NCI-H82 treated with DMSO at 0.1 percent for 48 hours (cell line): ENCODE measurements at regions not wholly inside any gene's neighbourhood (a gene's known extent, or its start where the extent isn't known, plus 50 kb on each side); places are given as distances from the start of the nearest gene placed in this dataset.
A peak's percentile ranks its signal among the peaks of the same experiment; 100 is the strongest.

Source experiments
- DNase-seq: peaks from one replicate; lab custom pipeline; 2025; ENCODE audit not compliant: unreplicated experiment; lab: John Stamatoyannopoulos, UW

DNA sequence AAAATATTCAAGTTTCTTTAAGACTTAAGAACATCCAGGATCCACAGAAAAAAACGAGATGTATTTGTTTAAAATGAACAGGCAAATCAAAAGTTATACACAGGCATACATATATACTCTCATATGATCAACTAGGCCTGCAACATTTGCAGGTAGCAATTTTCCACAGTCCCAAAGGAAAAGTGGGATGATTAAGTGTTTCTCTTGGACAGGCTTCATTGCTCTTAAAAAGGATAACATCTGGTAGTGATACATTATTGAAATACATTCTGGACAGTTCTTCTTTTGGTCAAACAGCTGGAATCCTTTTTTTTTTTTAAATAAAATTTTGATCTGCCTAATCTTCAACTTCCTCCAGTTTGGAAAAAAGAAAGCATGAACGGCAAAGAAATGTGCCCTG, 114.8 kb upstream of the TDRD3 start:
- no peak for DNase-seq

DNA sequence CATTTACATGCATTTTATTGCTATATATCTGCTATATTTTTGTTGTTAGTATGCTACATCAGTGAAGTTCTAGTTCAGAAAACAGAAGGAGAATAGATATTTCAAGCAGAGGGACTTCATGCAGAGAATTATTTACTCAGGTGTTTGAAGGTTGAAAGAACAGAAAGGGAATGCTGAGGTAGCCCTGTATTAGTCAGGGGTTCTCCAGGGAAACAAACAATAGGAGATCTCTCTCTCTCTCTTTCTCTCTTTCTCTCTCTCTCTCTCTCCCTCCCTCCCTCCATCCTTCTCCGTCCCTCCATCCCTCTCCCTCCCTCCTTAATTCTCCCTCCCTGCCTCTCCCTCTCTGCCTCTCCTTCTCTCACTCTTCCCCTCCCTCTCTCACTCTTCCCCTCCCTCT, 114.3 kb upstream of the TDRD3 start:
- no peak for DNase-seq

DNA sequence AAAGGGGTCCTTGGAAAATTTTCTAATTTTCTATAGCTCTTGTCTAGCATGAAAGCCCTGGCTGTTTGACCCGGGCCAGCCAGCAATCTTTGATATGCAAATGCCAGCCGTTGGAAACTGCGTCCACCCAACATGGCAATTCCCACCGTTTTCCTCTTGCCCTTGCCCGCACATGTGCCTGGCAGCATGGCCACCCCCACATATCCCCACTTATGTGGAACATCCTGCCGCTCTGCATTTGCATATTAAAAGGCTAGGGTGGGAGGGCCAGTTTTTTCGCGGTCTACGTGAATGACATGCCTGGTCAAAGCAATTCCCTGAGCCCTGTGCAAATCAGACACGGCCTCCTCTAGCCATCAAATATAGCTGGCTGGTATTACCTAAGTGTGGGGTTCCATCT, 110.3 kb upstream of the TDRD3 start:
- DNase-seq, result no peak

DNA sequence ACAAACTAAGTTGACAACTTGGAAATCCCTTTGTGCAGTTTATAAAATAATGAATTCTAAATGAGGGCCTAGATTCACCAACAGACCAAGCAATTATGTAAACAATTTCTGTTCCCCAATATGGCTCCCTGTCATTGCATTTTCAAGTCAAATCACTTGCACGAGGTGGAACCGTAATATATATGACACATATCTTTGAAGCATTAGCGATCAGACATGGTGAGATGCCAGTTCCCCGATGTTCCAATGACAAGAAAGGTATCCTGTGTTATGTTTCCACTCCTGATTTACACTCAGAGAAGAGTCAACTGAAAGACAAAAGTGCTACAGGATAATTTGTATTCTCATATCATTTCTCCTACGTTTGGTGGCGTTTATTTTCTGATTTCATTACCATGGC, 108.5 kb upstream of the TDRD3 start:
- no peak for DNase-seq

DNA sequence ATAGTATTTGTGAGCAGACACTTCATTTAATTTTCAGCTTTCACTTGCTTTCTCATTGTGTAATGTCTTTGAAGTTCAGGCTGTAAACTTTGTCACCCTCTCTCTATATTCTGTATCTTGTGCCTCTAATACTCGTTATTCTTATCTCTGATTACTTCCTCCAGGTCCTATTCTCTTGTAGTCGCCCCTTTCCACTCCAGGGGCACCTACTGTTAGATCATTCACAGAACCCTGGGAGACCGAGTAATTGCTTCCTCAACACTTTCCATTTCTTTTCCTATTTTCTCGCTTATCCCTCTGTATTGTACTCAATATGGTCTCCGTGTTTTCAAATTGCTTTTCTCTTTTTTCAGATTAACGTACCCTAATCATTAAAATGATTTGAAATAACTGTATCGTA, 93.9 kb upstream of the TDRD3 start:
- DNase-seq, result no peak

DNA sequence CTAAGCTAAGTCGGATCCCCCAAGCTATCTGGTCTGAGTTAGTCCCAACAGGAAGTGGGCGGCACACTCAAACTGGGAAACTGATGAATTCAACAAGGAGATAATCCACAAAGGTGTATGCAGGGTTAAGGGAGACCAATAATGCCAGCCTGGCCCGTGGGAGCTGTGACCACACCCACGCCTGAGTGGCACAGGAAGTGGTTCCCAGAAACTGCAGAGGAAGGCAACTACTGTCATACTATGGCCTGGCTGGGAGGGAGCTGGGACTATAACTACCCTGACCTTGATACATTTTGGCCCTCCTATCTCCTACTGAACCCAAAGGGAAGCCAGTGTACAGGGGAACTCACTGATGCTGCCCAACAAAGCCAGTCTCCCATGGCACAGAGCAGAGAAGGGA, 85.5 kb upstream of the TDRD3 start:
- DNase-seq, result no peak

DNA sequence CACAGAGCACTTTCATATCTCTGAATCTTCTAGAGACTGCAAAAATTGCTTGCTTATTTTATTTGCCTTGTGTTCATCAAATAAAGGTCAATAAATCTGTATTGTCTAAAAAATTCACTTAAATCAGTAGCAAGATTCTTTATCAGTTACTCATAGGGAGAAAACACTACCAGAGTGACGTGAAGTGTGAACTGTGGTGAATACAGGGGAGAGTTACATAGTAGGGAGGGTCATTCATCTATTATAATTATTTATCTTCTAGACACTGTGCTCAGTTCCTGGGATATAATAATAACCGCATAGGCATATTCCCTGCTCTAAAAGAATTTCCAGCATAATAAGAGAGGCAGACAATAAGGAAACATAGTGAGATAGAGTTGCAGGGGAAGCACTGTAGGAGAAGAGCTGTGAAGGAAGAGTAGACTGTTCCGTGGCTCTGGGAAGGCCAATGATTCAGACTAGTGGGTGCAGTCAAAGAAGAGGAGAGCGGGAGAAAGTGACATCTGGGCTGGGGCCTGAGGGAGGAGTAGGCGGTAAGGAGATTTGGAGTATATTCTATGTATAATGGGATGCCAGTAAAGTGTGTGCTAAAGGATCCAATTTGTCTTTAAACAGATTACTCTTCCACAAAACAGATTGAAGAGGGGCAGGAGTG, 84.0 kb upstream of the TDRD3 start:
- DNase-seq, result peak; percentile 100

DNA sequence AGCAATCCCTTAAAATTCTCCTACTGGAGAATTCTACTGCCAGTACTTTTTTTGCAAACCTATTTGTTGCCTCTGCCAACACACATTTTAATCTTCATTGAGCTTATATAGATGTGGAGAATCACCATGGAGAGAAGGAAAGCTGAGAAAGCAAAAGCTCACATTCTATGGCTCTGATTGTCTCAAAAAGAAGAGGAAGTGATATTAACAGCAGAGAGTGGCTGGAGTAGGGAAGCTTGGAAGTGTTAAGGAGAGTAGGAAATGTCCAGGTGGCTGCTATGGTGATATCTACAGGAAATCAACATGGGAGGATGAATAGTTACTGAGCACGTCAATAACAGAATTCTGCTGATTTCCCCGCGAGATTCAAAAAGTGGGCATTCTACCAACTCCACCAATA, 78.8 kb upstream of the TDRD3 start:
- DNase-seq, result no peak

DNA sequence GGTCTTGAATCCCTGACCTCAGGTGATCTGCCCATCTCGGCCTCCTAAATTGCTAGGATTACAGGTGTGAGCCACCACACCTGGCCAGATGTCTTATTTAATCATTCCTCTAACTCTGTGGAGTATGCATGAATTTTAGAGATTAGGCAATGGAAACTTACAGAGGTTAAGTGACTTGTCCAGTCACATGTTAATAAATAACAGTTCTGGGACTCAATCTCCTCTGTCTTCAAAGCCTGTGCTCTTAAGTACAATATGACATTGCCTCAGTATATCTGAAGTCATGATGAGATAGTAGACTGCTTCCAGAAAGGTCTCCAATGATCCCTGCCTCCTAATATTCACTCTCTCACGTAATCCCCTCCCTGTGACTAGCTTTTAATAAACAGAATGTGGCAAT, 72.9 kb upstream of the TDRD3 start:
- no peak for DNase-seq

DNA sequence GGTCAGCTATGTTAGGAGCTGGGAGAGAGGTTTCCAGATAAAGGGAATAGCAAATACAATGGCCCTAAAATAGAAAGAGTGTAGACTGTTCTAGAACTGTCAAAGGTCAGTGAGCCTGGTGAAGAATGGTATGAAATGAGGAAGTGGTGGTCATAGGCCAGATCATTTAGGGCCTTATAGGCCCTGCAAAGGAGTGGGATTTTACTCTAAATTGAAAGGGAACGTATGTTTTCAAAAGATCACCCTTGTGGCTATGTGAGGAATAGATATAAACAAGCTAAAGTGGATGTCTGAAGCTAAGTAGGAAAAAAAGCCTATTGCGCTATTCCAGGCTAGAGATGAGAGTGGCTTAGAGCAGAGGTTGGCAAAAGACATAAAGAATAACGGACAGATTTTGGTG, 70.7 kb upstream of the TDRD3 start:
- DNase-seq, result no peak

DNA sequence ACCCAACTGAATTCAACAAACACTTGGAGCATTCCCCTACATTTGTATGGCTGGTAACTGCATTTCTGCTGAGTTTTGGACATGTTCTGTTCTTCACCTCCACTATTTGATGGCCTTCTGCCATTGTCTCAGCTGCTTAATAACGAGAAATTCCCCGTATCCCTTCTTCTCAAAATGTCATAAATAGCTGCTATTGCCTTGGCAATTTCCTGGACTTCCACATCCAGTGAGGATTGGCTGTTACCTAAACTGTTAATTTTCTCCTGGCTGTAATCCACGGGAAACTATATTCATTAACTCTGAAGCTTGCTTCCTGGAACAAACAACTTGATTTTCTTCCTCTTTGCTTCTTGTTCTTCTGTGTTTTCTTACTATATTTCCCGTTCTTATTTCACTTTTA, 69.5 kb upstream of the TDRD3 start:
- no peak for DNase-seq

DNA sequence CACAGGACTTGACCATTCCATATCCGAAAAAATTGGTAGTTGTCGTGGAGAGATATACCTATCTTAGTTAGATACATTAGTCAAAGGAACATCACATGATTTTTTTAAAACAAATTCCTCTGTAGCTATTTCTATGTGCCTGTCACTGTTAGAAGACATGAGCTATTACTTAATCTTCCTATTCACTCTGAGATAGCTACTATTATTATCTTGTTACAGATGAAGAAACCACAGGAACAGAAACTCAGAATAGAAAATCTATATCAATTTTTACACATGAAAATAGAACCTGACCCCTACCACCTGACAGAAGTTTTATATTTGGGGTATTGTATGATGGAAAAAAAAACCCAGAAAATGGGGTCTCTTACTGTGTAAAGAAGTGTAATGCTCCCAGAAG, 68.9 kb upstream of the TDRD3 start:
- DNase-seq, result no peak

DNA sequence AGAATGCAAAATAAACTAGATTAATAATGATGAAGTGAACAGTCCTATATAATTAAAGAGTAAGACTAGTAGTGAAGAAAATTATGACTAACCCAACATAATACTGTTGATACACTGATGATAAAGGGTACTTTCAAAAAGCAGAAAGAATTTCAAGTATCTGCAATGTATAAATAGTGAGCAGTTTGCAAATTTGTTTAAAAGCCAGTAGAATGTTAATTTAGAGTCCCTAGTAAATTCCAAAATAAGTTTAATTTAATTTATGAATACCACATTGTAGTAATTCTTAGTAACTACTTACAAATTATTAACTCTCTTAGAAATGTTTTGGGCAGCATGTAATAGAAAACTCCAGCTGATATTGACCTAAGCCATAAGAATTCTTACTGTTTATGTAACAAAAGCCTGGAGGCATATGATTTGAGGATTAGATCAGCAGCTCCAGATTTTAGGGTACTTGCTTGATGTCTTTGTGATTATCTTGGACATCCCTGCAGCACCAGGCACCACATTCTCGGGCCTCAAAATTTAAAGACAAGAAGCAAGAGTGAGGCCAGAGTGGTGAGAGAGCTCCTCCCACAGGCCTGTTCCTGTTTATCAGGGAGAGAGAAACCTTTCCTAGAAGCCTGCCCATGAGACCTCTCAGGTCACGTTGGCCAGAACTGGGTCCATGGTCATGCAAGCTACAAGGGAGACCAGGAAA, 67.6 kb upstream of the TDRD3 start:
- DNase-seq, result peak; percentile 63

DNA sequence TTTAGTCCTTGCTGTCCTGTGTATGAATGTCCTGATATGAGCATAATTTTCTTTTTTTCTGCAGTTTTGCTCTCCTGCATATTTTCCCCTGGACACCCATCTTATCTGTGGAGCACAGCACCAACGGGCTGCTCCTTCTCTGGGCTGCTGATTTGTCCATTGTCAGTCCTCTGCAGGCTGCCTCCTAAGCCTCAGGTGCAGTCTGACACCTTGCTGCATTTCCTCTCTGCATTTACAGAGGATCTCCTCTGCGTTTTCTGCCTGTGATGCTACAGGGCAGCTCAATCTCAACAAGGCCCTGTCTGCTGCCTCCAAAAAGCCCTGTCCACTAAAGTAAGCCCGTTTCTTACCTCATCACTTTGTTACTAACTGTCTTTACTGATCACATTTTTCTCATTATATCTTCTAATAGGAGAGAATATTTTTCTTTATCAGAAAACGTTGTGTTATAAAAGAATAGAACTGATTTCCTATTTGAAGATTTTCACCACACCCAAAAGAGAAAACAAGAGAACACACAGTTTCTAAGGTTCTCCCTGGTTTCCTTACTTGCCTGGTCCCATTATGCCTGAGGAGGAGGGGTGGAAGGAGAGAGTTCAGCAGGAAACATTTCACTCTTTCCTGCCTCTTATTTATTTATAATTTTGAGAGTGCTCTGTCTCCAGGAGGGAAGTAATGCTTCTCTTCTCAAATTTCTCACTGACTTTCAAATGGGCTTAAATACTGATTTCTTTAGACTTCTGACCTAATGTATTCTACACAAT, 65.6 kb upstream of the TDRD3 start:
- DNase-seq, result no peak

DNA sequence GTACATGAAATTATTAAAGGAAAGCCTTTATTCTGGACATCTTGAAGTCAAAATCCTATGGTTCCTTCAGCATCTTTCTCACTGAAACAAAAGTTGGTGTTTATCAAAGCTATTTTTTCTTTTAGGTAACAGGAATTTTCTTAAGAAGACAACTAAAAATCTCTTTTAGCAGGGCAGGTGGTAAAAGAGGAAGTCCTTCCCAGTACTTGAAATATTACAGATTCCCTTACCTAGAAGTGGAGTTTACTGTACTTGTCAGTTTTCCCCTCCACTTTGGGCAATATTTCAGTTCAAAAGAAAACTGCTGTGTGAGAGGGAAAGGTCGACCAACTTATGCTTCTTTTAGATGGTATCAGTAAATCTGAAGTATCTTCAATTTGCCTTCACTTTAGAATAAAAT, 64.3 kb upstream of the TDRD3 start:
- DNase-seq, result no peak

DNA sequence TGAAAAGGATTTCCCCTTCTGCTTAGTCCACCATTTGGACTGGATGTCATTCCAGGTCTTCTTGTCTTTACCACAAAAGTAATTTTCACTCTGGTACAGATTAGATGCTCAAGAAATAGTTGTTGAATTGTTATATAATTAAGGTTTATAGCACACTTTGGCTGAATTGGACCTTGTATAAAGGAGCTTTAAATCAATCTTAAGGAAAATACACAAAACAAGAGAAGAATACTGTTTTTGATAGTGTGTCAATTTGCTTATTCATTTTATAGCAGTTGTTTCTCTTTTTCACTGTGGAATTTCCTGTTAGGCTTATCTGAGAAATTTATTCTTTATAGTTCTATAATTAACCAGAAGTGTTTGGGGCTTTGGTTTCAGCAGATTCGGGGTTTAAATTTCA, 62.7 kb upstream of the TDRD3 start:
- DNase-seq, result no peak

DNA sequence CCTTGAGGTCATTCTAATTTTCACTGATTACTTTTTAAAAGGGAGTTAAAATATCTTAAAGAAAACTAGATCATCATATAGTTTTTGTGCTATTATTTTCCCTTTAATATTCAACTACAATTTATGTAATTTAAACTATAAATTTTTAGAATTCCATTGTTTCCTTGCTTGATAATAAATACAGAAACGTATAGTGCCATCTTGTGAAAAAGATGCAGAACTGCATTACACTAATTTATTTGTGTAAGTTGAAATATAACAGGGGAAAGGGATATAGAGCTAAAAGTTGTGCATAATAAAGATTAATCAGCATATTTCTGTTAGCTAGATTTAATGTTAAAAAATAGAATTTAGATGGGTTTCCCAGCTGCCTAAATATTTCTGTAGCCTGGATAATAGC, 61.5 kb upstream of the TDRD3 start:
- peak; percentile 37 for DNase-seq

DNA sequence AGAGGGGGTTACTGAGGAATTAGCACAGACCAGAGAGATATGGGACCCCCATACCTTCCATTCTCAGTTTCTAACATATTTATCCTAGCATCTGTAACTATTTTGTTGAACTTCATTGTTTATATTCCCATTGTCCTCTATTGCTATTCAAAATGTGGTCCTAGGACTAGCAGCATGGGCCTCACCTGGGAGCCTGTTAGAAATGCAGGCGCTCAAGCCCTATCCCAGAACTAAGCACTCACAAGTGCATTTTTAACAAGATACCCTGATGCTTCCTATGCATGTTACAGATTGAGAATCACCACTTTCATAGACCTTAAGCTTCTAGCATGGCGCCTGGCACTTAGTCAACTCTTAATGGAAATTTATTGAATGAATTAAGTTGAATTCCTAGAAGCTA, 58.3 kb upstream of the TDRD3 start:
- DNase-seq, result no peak

DNA sequence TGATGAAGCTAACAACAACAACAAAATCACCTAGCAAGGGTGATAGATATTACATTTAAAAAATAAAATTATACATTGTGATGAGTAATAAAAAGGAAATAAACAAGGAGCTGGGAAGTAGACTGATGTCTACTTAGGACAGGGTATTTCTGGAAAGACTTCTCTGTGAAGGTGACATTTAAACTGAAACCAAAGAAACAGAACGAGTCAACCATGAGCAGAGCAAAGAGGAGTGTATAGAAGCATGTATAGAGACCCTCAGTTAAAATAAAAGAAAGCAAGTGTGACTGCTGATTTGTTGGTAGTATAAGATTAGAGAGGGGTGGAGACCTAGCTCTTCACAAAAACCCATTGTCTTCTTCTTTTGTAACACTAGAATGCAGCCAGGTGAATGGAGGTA, 53.0 kb upstream of the TDRD3 start:
- DNase-seq, result no peak

DNA sequence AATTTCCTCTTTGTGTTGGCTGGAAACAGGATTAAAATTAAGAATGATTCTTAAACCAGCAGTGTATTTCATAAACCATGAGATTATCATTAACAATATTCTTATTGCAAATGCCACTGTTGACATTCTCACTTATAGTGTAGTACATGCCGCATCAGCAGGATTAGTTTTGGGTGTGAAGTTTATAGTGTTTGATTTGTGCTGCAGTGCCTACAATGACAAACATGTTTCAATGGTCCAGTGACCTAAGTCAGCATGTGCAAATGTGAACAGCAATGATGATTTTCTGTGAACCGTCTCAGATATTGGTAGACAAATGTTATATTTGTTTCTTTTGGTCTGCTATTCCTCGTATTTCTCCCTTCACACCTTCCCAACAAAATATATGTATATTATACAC, 49.8 kb upstream of the TDRD3 start:
- no peak for DNase-seq
